ENCODE measurements at regions not wholly inside any gene's neighbourhood (a gene's known extent, or its start where the extent isn't known, plus 50 kb on each side); places are given as distances from the start of the nearest gene placed in this dataset.

- DNase-seq, result no peak
Measured at GRCh38 chr4:13316354-13316753, 167.8 kb downstream of the RAB28 start.

GRCh38 chr4:13313856-13314255 lies 170.3 kb downstream of the RAB28 start:
- DNase-seq, result no peak

- DNase-seq, result no peak
Measured at GRCh38 chr4:13312264-13312663, 171.9 kb downstream of the RAB28 start.

GRCh38 chr4:13309751-13310150 lies 174.4 kb downstream of the RAB28 start:
- no peak for DNase-seq

GRCh38 chr4:13306356-13306755 lies 177.8 kb downstream of the RAB28 start:
- DNase-seq, result no peak

DNA sequence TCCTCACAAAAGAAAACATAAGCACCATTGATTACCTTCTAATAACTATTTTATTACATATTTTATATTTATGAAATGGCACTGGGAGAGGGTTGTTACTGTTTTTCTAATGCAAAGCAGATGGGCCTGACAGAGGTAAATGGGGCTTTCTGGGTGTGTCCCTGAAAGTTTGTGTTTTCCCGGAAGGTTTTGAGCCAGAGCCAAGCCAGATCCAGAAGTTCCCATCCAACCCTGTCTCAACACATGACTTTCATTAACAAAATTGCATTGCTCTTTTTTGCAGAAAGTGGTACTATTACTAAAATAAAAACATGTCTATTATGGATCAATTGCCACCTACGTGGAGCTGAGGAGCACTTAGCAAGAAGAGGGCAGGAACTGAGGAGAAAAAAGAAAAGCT lies 181.3 kb downstream of the RAB28 start:
- no peak for DNase-seq

GRCh38 chr4:13299343-13299742 lies 184.8 kb downstream of the RAB28 start:
- DNase-seq, result no peak

DNA sequence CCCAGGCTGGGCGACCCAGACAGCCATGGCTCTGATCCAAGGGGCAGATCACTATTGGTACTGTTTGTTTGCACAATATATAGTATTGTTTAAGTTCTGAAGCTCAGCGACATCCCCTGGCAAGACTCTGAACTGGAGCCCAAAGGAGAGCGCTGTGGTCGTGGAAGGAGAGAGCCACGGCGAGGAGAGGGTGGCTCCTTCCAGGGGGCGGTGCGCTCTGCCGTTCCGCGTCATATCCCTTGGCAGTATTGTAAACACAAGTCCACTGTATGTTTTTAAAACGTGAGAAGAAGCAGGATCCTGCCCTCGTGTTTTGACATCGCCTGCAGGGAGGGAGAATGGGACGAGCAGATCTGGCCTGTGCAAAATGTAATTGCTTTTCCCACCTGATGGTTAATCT lies 185.5 kb downstream of the RAB28 start:
- no peak for DNase-seq

DNA sequence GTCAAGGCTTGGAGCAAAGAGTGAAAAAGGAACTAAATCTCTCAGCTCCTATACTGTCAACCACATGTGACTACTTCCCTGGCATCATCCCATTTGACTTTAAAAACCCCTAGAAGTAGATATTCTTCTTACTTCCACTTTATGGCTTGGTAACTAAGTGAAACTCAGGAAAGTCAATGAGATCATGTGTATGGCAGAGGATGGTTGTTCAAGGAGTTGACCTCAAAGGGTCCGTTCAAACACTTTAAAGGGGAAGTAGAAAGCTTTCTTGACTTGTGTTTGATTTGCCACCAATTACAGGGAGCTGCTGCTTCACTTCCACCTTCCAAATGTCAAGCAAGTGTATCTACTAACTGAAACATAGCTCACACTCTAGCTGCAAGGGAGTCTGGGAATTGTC lies 187.2 kb downstream of the RAB28 start:
- no peak for DNase-seq

- no peak for DNase-seq
Measured at GRCh38 chr4:13294961-13295605, 189.1 kb downstream of the RAB28 start.

DNA sequence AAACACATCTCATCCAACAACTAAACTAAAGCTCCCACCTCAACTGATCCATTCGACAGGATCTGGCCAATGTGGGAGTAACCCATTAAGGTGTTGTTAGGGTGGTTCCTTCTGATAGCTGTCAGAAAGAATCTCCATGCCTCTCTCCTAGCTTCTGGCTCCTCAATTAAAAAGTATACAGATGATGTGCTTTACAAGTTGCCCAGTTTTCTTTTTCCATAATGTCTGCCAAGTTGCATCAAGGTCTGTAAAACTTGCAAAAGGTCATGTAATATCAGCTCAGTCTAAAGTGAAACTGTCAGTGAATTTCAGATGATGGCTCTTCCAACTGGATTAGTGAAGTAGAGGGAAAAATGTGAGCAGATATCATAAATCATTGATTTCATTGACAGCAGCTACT lies 191.8 kb downstream of the RAB28 start:
- no peak for DNase-seq

DNA sequence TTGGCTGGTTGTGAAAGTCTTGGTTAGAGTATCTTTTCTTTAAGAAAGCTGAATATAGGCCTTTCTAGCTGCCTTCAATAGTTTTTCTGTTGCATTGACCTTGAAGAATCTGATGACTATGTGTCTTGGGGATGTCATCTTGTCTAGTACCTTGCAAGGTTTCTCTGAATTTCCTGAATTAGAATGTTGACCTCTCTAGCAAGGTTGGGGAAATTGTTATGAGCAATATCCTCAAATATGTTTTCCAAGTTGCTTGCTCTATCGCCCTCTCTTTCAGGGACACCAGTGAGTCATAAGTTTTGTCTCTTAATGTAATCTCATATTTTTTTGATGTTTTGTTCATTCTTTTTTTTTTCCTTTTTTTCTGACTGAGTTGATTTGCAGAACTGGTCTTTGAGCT lies 194.7 kb downstream of the RAB28 start:
- no peak for DNase-seq

GRCh38 chr4:13285336-13285735 lies 198.8 kb downstream of the RAB28 start:
- DNase-seq, result no peak

GRCh38 chr4:13284932-13285331 lies 199.2 kb downstream of the RAB28 start:
- DNase-seq, result no peak

DNA sequence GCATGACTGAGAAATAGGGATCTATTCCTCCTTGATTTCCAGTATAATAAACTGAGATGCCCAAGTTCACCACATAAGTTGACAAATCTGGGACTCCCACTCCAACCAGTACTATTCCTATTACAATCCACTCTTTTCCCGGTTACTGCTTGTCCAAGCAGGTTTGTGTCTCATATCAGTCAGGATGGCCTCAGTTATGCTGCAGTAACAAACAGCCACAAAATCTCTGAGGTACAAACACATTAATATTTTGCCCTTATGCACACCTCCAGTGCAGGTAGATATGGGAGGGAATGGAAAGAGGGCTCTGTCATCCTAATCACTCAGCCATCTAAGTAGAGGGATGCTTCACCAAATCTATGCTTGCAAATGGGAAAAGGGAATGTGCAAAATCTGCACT lies 207.8 kb downstream of the RAB28 start:
- DNase-seq, result no peak

GRCh38 chr4:13268703-13269102 lies 215.4 kb downstream of the RAB28 start:
- DNase-seq, result no peak

DNA sequence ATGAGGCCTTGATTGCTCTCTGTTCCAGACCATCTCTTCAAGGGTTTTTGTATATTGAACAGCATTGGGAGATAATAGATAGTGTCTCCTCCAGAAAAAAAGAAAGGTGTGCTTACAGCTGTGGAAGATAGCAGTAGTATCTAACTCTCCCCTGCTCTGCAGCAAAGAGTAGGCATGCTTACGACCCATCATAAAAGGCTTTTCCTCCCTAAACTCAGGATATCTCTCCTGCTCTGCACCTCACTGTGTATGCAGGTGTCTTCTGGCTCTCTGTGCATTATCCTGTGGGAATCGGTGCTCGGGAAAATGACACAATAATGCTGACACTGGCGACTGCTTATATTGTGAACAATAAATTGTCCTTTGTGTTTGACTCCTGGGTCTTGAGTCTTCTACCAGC lies 216.0 kb downstream of the RAB28 start:
- no peak for DNase-seq

DNA sequence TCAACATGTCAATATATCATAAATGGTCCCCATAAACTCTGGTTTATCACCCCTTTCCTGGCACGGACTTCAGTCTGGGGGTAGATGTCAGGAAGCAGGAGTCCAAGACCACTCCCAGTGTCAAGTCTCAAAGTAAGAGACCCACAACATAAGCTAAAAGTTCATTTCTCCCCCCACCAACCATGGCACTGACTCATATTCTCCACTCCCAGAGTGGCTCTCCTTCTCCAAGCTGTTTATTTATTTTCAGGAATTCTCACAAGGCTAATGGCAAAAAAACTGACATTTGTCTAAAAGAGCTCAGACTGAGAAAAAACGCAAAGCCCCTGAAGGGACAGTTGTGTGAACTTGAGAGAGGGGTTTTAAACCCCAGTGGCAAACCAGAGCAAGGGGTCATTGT lies 217.0 kb downstream of the RAB28 start:
- DNase-seq, result no peak

GRCh38 chr4:13266687-13267086 lies 217.5 kb downstream of the RAB28 start:
- no peak for DNase-seq

DNA sequence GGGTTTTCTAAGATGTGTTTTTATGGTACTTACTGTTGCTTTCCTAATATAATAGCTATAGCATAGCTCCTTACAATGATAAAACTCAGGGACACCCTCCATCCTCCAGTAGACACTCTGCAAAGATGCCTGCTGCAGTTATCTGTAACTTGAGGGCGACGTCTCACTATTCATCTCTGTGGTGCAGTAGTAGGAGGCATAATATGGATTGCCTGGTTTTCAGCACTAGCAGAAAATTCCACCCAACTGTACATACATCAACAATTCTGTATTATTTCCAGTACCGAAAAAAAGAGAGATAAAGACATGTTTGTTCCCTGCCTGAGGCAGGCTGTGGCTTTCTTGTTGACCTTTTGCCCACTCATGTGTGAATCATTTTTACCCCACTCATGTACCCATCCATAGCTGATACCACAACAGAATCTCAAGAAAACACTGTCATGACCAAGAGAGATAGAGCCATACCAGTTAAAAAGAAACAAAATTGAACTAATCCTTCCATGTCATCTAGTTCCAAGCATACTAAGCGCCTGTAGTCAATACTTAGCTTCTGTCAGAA lies 220.1 kb downstream of the RAB28 start:
- DNase-seq, result no peak

- no peak for DNase-seq
Measured at GRCh38 chr4:13262816-13263215, 221.3 kb downstream of the RAB28 start.

DNA sequence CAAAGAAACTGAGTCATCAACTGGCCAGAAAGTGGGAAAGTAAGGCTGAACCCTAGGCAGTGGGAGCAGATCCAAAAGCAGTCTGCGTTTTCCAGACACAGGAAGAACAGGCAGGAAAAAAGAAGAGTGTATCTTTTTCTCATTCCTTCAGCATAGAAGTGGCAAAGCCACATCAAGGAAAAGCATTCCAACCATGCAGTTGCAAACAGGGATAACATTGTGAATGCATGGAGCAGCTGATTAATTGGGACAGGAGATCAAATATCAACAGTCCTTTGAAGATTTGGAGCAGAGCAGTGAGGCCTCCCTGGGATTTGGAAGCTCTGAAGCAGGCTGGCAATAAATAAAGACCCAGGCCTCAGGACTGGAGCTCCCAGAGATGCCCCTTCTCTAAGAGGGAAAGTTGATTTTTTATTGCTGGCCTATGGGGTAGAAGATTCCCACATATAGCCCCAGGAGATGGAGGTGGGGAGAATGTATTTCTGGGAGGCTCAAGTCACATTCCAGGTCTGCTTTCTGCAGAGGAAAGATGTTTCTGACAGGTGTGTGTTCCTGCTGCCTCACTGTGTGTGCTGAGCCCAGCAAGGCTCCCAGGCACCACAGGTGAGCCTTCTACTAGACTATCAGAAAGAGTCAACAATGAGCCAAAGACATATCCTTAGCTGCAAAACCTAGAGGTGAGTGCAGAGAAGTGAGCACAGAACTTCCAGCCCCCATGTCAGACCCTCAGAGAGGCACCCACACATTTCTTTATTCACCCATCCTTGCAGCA lies 222.5 kb downstream of the RAB28 start:
- no peak for DNase-seq

GRCh38 chr4:13260513-13260912 lies 223.6 kb downstream of the RAB28 start:
- DNase-seq, result no peak

- DNase-seq, result no peak
Measured at GRCh38 chr4:13250263-13250662, 233.9 kb downstream of the RAB28 start.

All from NCI-H146 (cell line).